HEK293 (cell line): ENCODE measurements at regions not wholly inside any gene's neighbourhood (a gene's known extent, or its start where the extent isn't known, plus 50 kb on each side); places are given as distances from the start of the nearest gene placed in this dataset.

Experiments used
- CTCF ChIP-seq: fragments of 450-650 bp; formaldehyde crosslinking; IDR thresholded peaks from 2 replicates; pipeline ENCODE4 v1.5.1; 2016; ENCODE audit warnings: missing biosample characterization, missing genetic modification characterization
- ZBTB21 ChIP-seq: fragments of 450-650 bp; formaldehyde crosslinking; IDR thresholded peaks from 2 replicates; pipeline ENCODE4 v1.5.1; 2017; ENCODE audit warnings: missing biosample characterization, missing genetic modification characterization
- ZNF274 ChIP-seq, 2 experiments: fragments of 200-500 bp in 1 of 2; fragments of 450-650 bp in 1 of 2; sonication (Bioruptor generic) in 1 of 2; formaldehyde crosslinking in 1 of 2; IDR thresholded peaks; 2 replicates each; pipeline versions ENCODE4 v1.5.1 to v1.6.1; 2014 to 2016; ENCODE audit warnings: borderline replicate concordance in 1 of 2, inconsistent platforms in 1 of 2, low read length in 1 of 2, missing biosample characterization in 1 of 2, missing genetic modification characterization in 1 of 2

- TF ChIP-seq CTCF (tag by site-specific recombination): no peak
- TF ChIP-seq ZNF274 (IDR thresholded peaks at IDR 0.05; ENCODE audit: low read length): no peak
- TF ChIP-seq ZNF274 (tag by site-specific recombination; IDR thresholded peaks at IDR 0.05; ENCODE audit: borderline replicate concordance): no peak
- TF ChIP-seq ZBTB21: no peak
These were observed 477.6 kb downstream of the ZSWIM6 start for GRCh38 chr5:61809651-61810050.
